Natural killer cell (primary cell): ENCODE measurements at regions not wholly inside any gene's neighbourhood (a gene's known extent, or its start where the extent isn't known, plus 50 kb on each side); places are given as distances from the start of the nearest gene placed in this dataset.

Experiments used
- ATAC-seq, 3 donors: fragments of 150-1000 bp in 2 of 3; fragments of 200-7000 bp in 1 of 3; cut with Tn5 transposase; 1 replicate in 1 of 3; 2 replicates in 2 of 3; pipeline ENCODE4 v1.10.0; 2021; ENCODE audit warnings: mild to moderate bottlenecking in 2 of 3, moderate library complexity in 2 of 3
- DNase-seq, 2 donors: peaks; one replicate each; pipeline versions ENCODE4 v3.0.0 to v3.0.0-alpha.2; 2013 to 2021; ENCODE audit warnings: mixed read lengths in 1 of 2
- H3K27ac ChIP-seq: one replicate; pipeline ENCODE4 v1.5.1; 2013; ENCODE audit warnings: mild to moderate bottlenecking, low read length
- H3K27me3 ChIP-seq: one replicate; pipeline ENCODE4 v1.6.1; 2013; ENCODE audit warnings: low read length; ENCODE audit not compliant: control insufficient read depth, insufficient read depth
- H3K36me3 ChIP-seq: one replicate; pipeline ENCODE4 v1.6.1; 2013; ENCODE audit warnings: low read length; ENCODE audit not compliant: control insufficient read depth, insufficient read depth
- H3K4me1 ChIP-seq: one replicate; pipeline ENCODE4 v1.6.1; 2013; ENCODE audit warnings: low read length; ENCODE audit not compliant: control insufficient read depth, insufficient read depth
- H3K4me3 ChIP-seq: one replicate; pipeline ENCODE4 v1.5.1; 2013; ENCODE audit warnings: low read length
- H3K9me3 ChIP-seq: one replicate; pipeline ENCODE4 v1.6.1; 2013; ENCODE audit warnings: low read length; ENCODE audit not compliant: control insufficient read depth, insufficient read depth
- H3K27ac Mint-ChIP-seq, 2 donors: one replicate each; pipeline ENCODE4 v1.8.0; 2022; ENCODE audit warnings: mild to moderate bottlenecking in 2 of 2, mixed read lengths in 2 of 2, moderate library complexity in 1 of 2
- H3K27me3 Mint-ChIP-seq, 2 donors: one replicate each; pipeline ENCODE4 v1.8.0; 2022; ENCODE audit warnings: low read depth in 2 of 2, mixed read lengths in 2 of 2
- H3K36me3 Mint-ChIP-seq: one replicate; pipeline ENCODE4 v1.8.0; 2022; ENCODE audit warnings: mixed read lengths
- H3K4me1 Mint-ChIP-seq, 2 donors: one replicate each; pipeline ENCODE4 v1.8.0; 2022; ENCODE audit warnings: mixed read lengths in 2 of 2
- H3K4me3 Mint-ChIP-seq: one replicate; pipeline ENCODE4 v1.8.0; 2022; ENCODE audit warnings: mild to moderate bottlenecking, moderate library complexity, mixed read lengths
- H3K9me3 Mint-ChIP-seq, 2 donors: one replicate each; pipeline ENCODE4 v1.8.0; 2022; ENCODE audit warnings: mixed read lengths in 2 of 2
- CTCF ChIP-seq: fragments of 200-600 bp; IDR thresholded peaks from one replicate; pipeline ENCODE4 v1.8.0; 2022; ENCODE audit warnings: antibody characterized with exemption
- WGBS: methylation state at CpG from one replicate; pipeline ENCODE4 v1.1.7; 2013; ENCODE audit warnings: missing lambda C conversion rate; ENCODE audit not compliant: insufficient coverage; 5-methylcytosine and 5-hydroxymethylcytosine counted together
- intact Hi-C: fragments of 100-400 bp; cut with micrococcal nuclease; formaldehyde crosslinking; loops from one replicate; pipeline ENCODE4 v1.14.2; 2022

GRCh38 chr16:22681554-22682291 is 132.2 kb upstream of the HS3ST2 start:
- Mint-ChIP-seq H3K27ac (no peak overlapping the region), H3K4me1 (peaks cover 5 to 6% of the 10 kb centered on the region in 2 donors), H3K4me3 (no peak overlapping the region), H3K36me3 (no peaks in the 10 kb centered on the region), H3K9me3 (no peaks in the 10 kb centered on the region), H3K27me3 (peaks cover 5 to 15% of the 10 kb centered on the region in 2 donors)
- no peaks in the 10 kb centered on the region for H3K36me3 ChIP-seq
- DNase-seq (peak in 1 of 2 donors; percentile 12), ATAC-seq (no peak)
- H3K27me3 ChIP-seq = no peaks in the 10 kb centered on the region
- no peaks in the 10 kb centered on the region for H3K9me3 ChIP-seq
- no peaks in the 10 kb centered on the region for H3K4me1 ChIP-seq
- no peak for TF ChIP-seq CTCF
- H3K27ac ChIP-seq = no peak overlapping the region
- no peak overlapping the region for H3K4me3 ChIP-seq
- intact Hi-C loops = no loop called here
- WGBS = 87% methylated on average over 17 of the region's 17 CpGs

- no peak for DNase-seq
- Mint-ChIP-seq H3K27me3 (peaks cover 5 to 20% of the 10 kb centered on the region in 2 donors), H3K4me1 (peaks cover 5 to 6% of the 10 kb centered on the region in 2 donors), H3K4me3 (no peak overlapping the region), H3K27ac (no peak overlapping the region), H3K36me3 (no peaks in the 10 kb centered on the region), H3K9me3 (peaks cover 0 to 3% of the 10 kb centered on the region in 2 donors)
- H3K27me3 ChIP-seq = no peaks in the 10 kb centered on the region
- ATAC-seq = no peak
- no peaks in the 10 kb centered on the region for H3K4me1 ChIP-seq
- 100% methylated on average over 2 of the region's 4 CpGs for WGBS
- intact Hi-C loops = no loop called here
- H3K9me3 ChIP-seq = no peaks in the 10 kb centered on the region
- no peak overlapping the region for H3K27ac ChIP-seq
- TF ChIP-seq CTCF = no peak
- H3K36me3 ChIP-seq = no peaks in the 10 kb centered on the region
- no peak overlapping the region for H3K4me3 ChIP-seq
These were observed 130.7 kb upstream of the HS3ST2 start for GRCh38 chr16:22683258-22683657.

- 76% methylated on average over 4 of the region's 4 CpGs for WGBS
- no peaks in the 10 kb centered on the region for H3K36me3 ChIP-seq
- Mint-ChIP-seq H3K4me3 (no peak overlapping the region), H3K27me3 (peaks cover 5 to 20% of the 10 kb centered on the region in 2 donors), H3K36me3 (no peaks in the 10 kb centered on the region), H3K9me3 (peaks cover 0 to 3% of the 10 kb centered on the region in 2 donors), H3K27ac (no peak overlapping the region), H3K4me1 (peaks cover 5 to 6% of the 10 kb centered on the region in 2 donors)
- no peak for ATAC-seq
- H3K4me1 ChIP-seq = no peaks in the 10 kb centered on the region
- TF ChIP-seq CTCF = no peak
- no peaks in the 10 kb centered on the region for H3K27me3 ChIP-seq
- intact Hi-C loops = no loop called here
- H3K9me3 ChIP-seq = no peaks in the 10 kb centered on the region
- no peak overlapping the region for H3K27ac ChIP-seq
- DNase-seq = no peak
- H3K4me3 ChIP-seq = no peak overlapping the region
These were observed 130.0 kb upstream of the HS3ST2 start for GRCh38 chr16:22683730-22684573.
